OCI-LY7 (cell line): ENCODE measurements at regions not wholly inside any gene's neighbourhood (a gene's known extent, or its start where the extent isn't known, plus 50 kb on each side); places are given as distances from the start of the nearest gene placed in this dataset.

Source experiments
- BruUV-seq: library from RNA; stranded (reverse); fragments of 400-500 nt; replicated peaks from 2 replicates; lab custom pipeline; 2021; lab: Mats Ljungman, UMichigan
- CTCF ChIA-PET: fragments of 300-600 bp; sonication (Branson Sonifier 250); formaldehyde crosslinking; loops from one replicate; lab custom pipeline; 2022; ENCODE audit warnings: antibody characterized with exemption; ENCODE audit not compliant: unreplicated experiment; lab: Charles Lee
- POLR2A ChIA-PET: fragments of 300-600 bp; sonication (Branson Sonifier 250); formaldehyde crosslinking; loops from one replicate; lab custom pipeline; 2022; ENCODE audit warnings: antibody characterized with exemption; lab: Charles Lee
- DNase-seq: peaks from one replicate; pipeline ENCODE4 v3.0.0-alpha.2; 2015; ENCODE audit warnings: low spot score
- H2AFZ ChIP-seq: fragments of 200-600 bp; sonication (generic), shearing (Covaris generic); 2 replicates; pipeline ENCODE4 v1.6.1; 2014; ENCODE audit warnings: mild to moderate bottlenecking, antibody characterized with exemption, low read length, moderate library complexity
- H3K27ac ChIP-seq: fragments of 200-600 bp; sonication (generic); 2 replicates; pipeline ENCODE4 v1.5.1; 2014; ENCODE audit warnings: mixed run types, low read depth, mild to moderate bottlenecking, moderate library complexity, low read length, inconsistent platforms; ENCODE audit not compliant: poor library complexity, severe bottlenecking
- H3K36me3 ChIP-seq: fragments of 200-600 bp; sonication (generic); 2 replicates; pipeline ENCODE4 v1.6.1; 2014; ENCODE audit warnings: mild to moderate bottlenecking, antibody characterized with exemption, low read length, moderate library complexity, mixed read lengths; ENCODE audit not compliant: insufficient read depth
- H3K4me1 ChIP-seq: fragments of 200-600 bp; sonication (generic); 2 replicates; pipeline ENCODE4 v1.5.1; 2014; ENCODE audit warnings: mild to moderate bottlenecking, low read length; ENCODE audit not compliant: insufficient read depth, poor library complexity, severe bottlenecking
- H3K4me2 ChIP-seq: fragments of 200-600 bp; sonication (generic); 2 replicates; pipeline ENCODE4 v1.6.1; 2014; ENCODE audit warnings: mild to moderate bottlenecking, low read length
- H3K4me3 ChIP-seq: fragments of 200-600 bp; sonication (generic); 2 replicates; pipeline ENCODE4 v1.5.1; 2014; ENCODE audit warnings: mild to moderate bottlenecking, low read depth, low read length; ENCODE audit not compliant: poor library complexity, severe bottlenecking
- H3K79me2 ChIP-seq: fragments of 200-600 bp; sonication (generic); 2 replicates; pipeline ENCODE4 v1.6.1; 2016; ENCODE audit warnings: low read depth, mild to moderate bottlenecking, low read length, moderate library complexity, mixed read lengths; ENCODE audit not compliant: insufficient read depth
- H3K9me2 ChIP-seq: fragments of 200-600 bp; sonication (generic); 2 replicates; pipeline ENCODE4 v1.6.1; 2016; ENCODE audit warnings: mild to moderate bottlenecking, low read length, mixed read lengths; ENCODE audit not compliant: insufficient read depth
- H3K9me3 ChIP-seq: fragments of 200-600 bp; sonication (generic); 2 replicates; pipeline ENCODE4 v1.6.1; 2014; ENCODE audit warnings: mild to moderate bottlenecking, mixed run types, low read length, mixed read lengths
- H4K20me1 ChIP-seq: fragments of 200-600 bp; sonication (generic); 2 replicates; pipeline ENCODE4 v1.6.1; 2014; ENCODE audit warnings: mild to moderate bottlenecking, antibody characterized with exemption, low read length, moderate library complexity, mixed read lengths; ENCODE audit not compliant: insufficient read depth
- CTCF ChIP-seq: fragments of 200-600 bp; sonication (generic); conservative IDR thresholded peaks from 2 replicates; pipeline ENCODE4 v1.5.1; 2014; ENCODE audit warnings: mild to moderate bottlenecking, antibody characterized with exemption, low read length, moderate library complexity, mixed read lengths
- EZH2phosphoT487 ChIP-seq: fragments of 200-600 bp; sonication (generic); IDR thresholded peaks from 2 replicates; pipeline ENCODE4 v1.6.1; 2018; ENCODE audit warnings: low read depth, borderline replicate concordance, mild to moderate bottlenecking, mixed run types, antibody characterized with exemption, low read length, moderate library complexity, mixed read lengths
- intact Hi-C: fragments of 100-400 bp; cut with micrococcal nuclease; formaldehyde crosslinking; loops from one replicate; pipeline ENCODE4 v1.10.0; 2022; ENCODE audit not compliant: unreplicated experiment

GRCh38 chr7:106456329-106456728 is 171.5 kb upstream of the NAMPT start:
- Histone ChIP-seq H3K79me2 (no peaks in the 10 kb centered on the region), H3K27ac (no peak overlapping the region), H4K20me1 (no peaks in the 10 kb centered on the region), H3K4me2 (no peak overlapping the region), H3K9me3 (peaks cover 18% of the 10 kb centered on the region), H3K9me2 (no peaks in the 10 kb centered on the region), H2AFZ (no peak overlapping the region), H3K4me3 (no peak overlapping the region), H3K36me3 (no peaks in the 10 kb centered on the region), H3K4me1 (no peaks in the 10 kb centered on the region)
- ChIA-PET CTCF (no interaction called here), POLR2A (no interaction called here)
- intact Hi-C loops, result no loop called here
- BruUV-seq, result no TSS peak
- TF ChIP-seq CTCF (no peak), EZH2phosphoT487 (no peak)
- DNase-seq, result no peak

GRCh38 chr7:106452031-106452851 is 167.5 kb upstream of the NAMPT start:
- ChIA-PET CTCF (no interaction called here), POLR2A (no interaction called here)
- Histone ChIP-seq H3K4me1 (no peaks in the 10 kb centered on the region), H3K9me2 (no peaks in the 10 kb centered on the region), H3K79me2 (no peaks in the 10 kb centered on the region), H3K9me3 (peaks cover 10% of the 10 kb centered on the region), H3K4me2 (no peak overlapping the region), H2AFZ (no peak overlapping the region), H3K27ac (no peak overlapping the region), H4K20me1 (no peaks in the 10 kb centered on the region), H3K36me3 (no peaks in the 10 kb centered on the region), H3K4me3 (no peak overlapping the region)
- intact Hi-C loops, result no loop called here
- BruUV-seq, result no TSS peak
- DNase-seq, result no peak
- TF ChIP-seq EZH2phosphoT487, result no peak
- TF ChIP-seq CTCF, result no peak

GRCh38 chr7:106451171-106451570 is 166.4 kb upstream of the NAMPT start:
- no peaks in the 10 kb centered on the region for H3K4me1 ChIP-seq
- DNase-seq, result no peak
- CTCF ChIA-PET, result no interaction called here
- no peak overlapping the region for H2AFZ ChIP-seq
- H3K4me3 ChIP-seq, result no peak overlapping the region
- intact Hi-C loops, result no loop called here
- TF ChIP-seq EZH2phosphoT487 (no peak), CTCF (no peak)
- POLR2A ChIA-PET, result no interaction called here
- H4K20me1 ChIP-seq, result no peaks in the 10 kb centered on the region
- H3K9me3 ChIP-seq, result peaks cover 10% of the 10 kb centered on the region
- H3K79me2 ChIP-seq, result no peaks in the 10 kb centered on the region
- BruUV-seq, result no TSS peak
- H3K36me3 ChIP-seq, result no peaks in the 10 kb centered on the region
- H3K9me2 ChIP-seq, result no peaks in the 10 kb centered on the region
- H3K27ac ChIP-seq, result no peak overlapping the region
- H3K4me2 ChIP-seq, result no peak overlapping the region
